ENCODE measurements at regions not wholly inside any gene's neighbourhood (a gene's known extent, or its start where the extent isn't known, plus 50 kb on each side); places are given as distances from the start of the nearest gene placed in this dataset.

GRCh38 chr3:22734207-22734606 lies 468.9 kb upstream of the UBE2E2 start:
- Histone ChIP-seq H3K23me2 (ENCODE audit: low read depth, low read length) (no peaks in the 10 kb centered on the region), H3K79me1 (ENCODE audit: low read depth, low read length) (no peaks in the 10 kb centered on the region), H3K4me2 (ENCODE audit: insufficient read depth in 1 of 2, low read depth in 2 of 2, low read length in 2 of 2) (no peak overlapping the region), H3K27ac (ENCODE audit: low read depth, low read length) (no peak overlapping the region), H3K9ac (replicated peaks in 1 of 4; ENCODE audit: extremely low read depth in 1 of 4, low read depth in 3 of 4, low read length in 3 of 4) (no peak overlapping the region), H3K4me1 (replicated peaks in 1 of 4; ENCODE audit: control insufficient read depth in 3 of 4, insufficient read depth in 4 of 4, low read length in 3 of 4) (no peaks in the 10 kb centered on the region), H3K27me3 (replicated peaks in 1 of 4; ENCODE audit: control insufficient read depth in 3 of 4, extremely low read depth in 1 of 4, insufficient read depth in 3 of 4, low read length in 3 of 4) (no peaks in the 10 kb centered on the region), H2AK5ac (ENCODE audit: low read depth, low read length) (no peak overlapping the region), H4K8ac (ENCODE audit: extremely low read depth, insufficient read depth, low read length) (no peak overlapping the region), H4K5ac (ENCODE audit: insufficient read length, low read depth, low read length) (no peak overlapping the region), H3K79me2 (ENCODE audit: control insufficient read depth in 1 of 2, insufficient read depth in 2 of 2, low read length in 2 of 2) (no peaks in the 10 kb centered on the region), H3K4me3 (ENCODE audit: extremely low read depth in 1 of 4, insufficient read depth in 2 of 4, low read depth in 3 of 4, low read length in 4 of 4) (no peak overlapping the region), H2BK5ac (ENCODE audit: low read depth, low read length) (no peak overlapping the region), H3K23ac (ENCODE audit: insufficient read length) (no peak overlapping the region), H2BK15ac (ENCODE audit: low read length) (no peak overlapping the region), H3K36me3 (ENCODE audit: control insufficient read depth in 2 of 4, insufficient read depth in 4 of 4, low read length in 3 of 4) (no peaks in the 10 kb centered on the region), H3K9me3 (ENCODE audit: insufficient read depth in 2 of 2, low read depth in 1 of 2, low read length in 1 of 2) (no peaks in the 10 kb centered on the region), H2BK120ac (replicated peaks; ENCODE audit: low read depth, low read length) (no peak overlapping the region), H4K91ac (replicated peaks; ENCODE audit: insufficient read length, low read length) (no peak overlapping the region), H4K20me1 (replicated peaks in 1 of 2; ENCODE audit: control insufficient read depth in 1 of 2, insufficient read depth in 2 of 2, low read length in 2 of 2) (no peaks in the 10 kb centered on the region), H2AFZ (ENCODE audit: low read length) (no peak overlapping the region; the same call in 1 of the 2 replicates), H3K56ac (replicated peaks; ENCODE audit: insufficient read length, low read depth, low read length) (no peak overlapping the region), H3K4ac (replicated peaks; ENCODE audit: insufficient read length, low read depth, low read length) (no peak overlapping the region), H3K18ac (ENCODE audit: extremely low read depth, low read length) (no peak overlapping the region), H2BK12ac (ENCODE audit: low read depth, low read length) (no peak overlapping the region), H3K14ac (ENCODE audit: insufficient read length) (no peak overlapping the region), H2BK20ac (ENCODE audit: low read length) (no peak overlapping the region)
- CTCF ChIA-PET (ENCODE audit: partially characterized antibody), result no interaction called here
- DNase-seq (ENCODE audit: low read depth in 1 of 2, low spot score in 2 of 2) (no peak), FAIRE-seq (no peak)
- 44% methylated on average over 1 of the region's 1 CpG; no CpG with 5 or more reads in 1 of the 2 experiments for WGBS, 2 experiments (ENCODE audit: extremely low coverage in 1 of 2, insufficient coverage in 1 of 2, insufficient read length in 1 of 2, insufficient replicate concordance in 2 of 2, low coverage in 1 of 2, low lambda C conversion rate in 2 of 2, missing lambda C conversion rate in 1 of 2)
- POLR2A ChIA-PET (ENCODE audit: partially characterized antibody), result no interaction called here
- TF ChIP-seq RFX5 (IDR thresholded peaks at IDR 0.05; ENCODE audit: borderline replicate concordance, low read depth, low read length), result no peak
- no peak for TF ChIP-seq RNF2 (IDR thresholded peaks at IDR 0.05; ENCODE audit: borderline replicate concordance, low read depth, low read length, missing control alignments, poor library complexity, severe bottlenecking)
- no peak for TF ChIP-seq SIN3A (conservative IDR thresholded peaks at IDR 0.05 in 1 of 2, IDR thresholded peaks at IDR 0.05 in 1 of 2; ENCODE audit: low read depth in 1 of 2, low read length in 2 of 2)
- no peak for TF ChIP-seq E2F6 (IDR thresholded peaks at IDR 0.05)
- TF ChIP-seq POLR2A (IDR thresholded peaks at IDR 0.05; ENCODE audit: control extremely low read depth in 1 of 2, low read depth in 2 of 2, low read length in 2 of 2), result no peak
- no peak for TF ChIP-seq HDAC2 (IDR thresholded peaks at IDR 0.05; ENCODE audit: borderline replicate concordance in 1 of 2, low read depth in 2 of 2, low read length in 2 of 2)
- TF ChIP-seq POU5F1 (IDR thresholded peaks at IDR 0.05; ENCODE audit: low read depth, low read length), result no peak
- TF ChIP-seq MAFK (IDR thresholded peaks at IDR 0.05; ENCODE audit: low read depth, low read length), result no peak
- no peak for TF ChIP-seq BRCA1 (IDR thresholded peaks at IDR 0.05; ENCODE audit: low read depth, low read length)
- no peak for TF ChIP-seq KDM1A (IDR thresholded peaks at IDR 0.05; ENCODE audit: borderline replicate concordance, low read length)
- no peak for TF ChIP-seq SIRT6 (IDR thresholded peaks at IDR 0.05; ENCODE audit: low read length)

All from H1 (cell line).